SK-N-SH treated with all-trans-retinoic acid at 6 μM for 48 hours (cell line): ENCODE measurements at regions not wholly inside any gene's neighbourhood (a gene's known extent, or its start where the extent isn't known, plus 50 kb on each side); places are given as distances from the start of the nearest gene placed in this dataset.

Source experiments
- CREB5 ChIP-seq: fragments of 250-450 bp; sonication (Bioruptor Pico); IDR thresholded peaks from 2 replicates; pipeline ENCODE4 v1.5.1; 2020; ENCODE audit warnings: low read depth, mild to moderate bottlenecking, moderate library complexity
- CSDC2 ChIP-seq: fragments of 250-450 bp; sonication (Bioruptor Pico); IDR thresholded peaks from 2 replicates; pipeline ENCODE4 v1.5.0; 2020; ENCODE audit warnings: mild to moderate bottlenecking, moderate library complexity
- GLIS3 ChIP-seq: fragments of 250-450 bp; sonication (Bioruptor Pico); IDR thresholded peaks from 2 replicates; pipeline ENCODE4 v1.5.0; 2020; ENCODE audit warnings: mild to moderate bottlenecking, moderate library complexity
- PATZ1 ChIP-seq: fragments of 250-450 bp; sonication (Bioruptor Pico); IDR thresholded peaks from 2 replicates; pipeline ENCODE4 v1.8.0; 2020; ENCODE audit warnings: mild to moderate bottlenecking, moderate library complexity, borderline replicate concordance
- RARB ChIP-seq: fragments of 250-450 bp; sonication (Bioruptor Pico); IDR thresholded peaks from 2 replicates; pipeline ENCODE4 v1.8.0; 2021; ENCODE audit warnings: mild to moderate bottlenecking, moderate library complexity
- TOX ChIP-seq: fragments of 250-450 bp; sonication (Bioruptor Pico); IDR thresholded peaks from 2 replicates; pipeline ENCODE4 v1.8.0; 2021; ENCODE audit warnings: mild to moderate bottlenecking, moderate library complexity, borderline replicate concordance

GRCh38 chr1:218748071-218748470 is 402.9 kb downstream of the TGFB2 start:
- TF ChIP-seq CSDC2 (CRISPR knock-in tag) = no peak
- TF ChIP-seq CREB5 (CRISPR knock-in tag) = no peak
- TF ChIP-seq PATZ1 (CRISPR knock-in tag) = no peak
- no peak for TF ChIP-seq RARB
- no peak for TF ChIP-seq TOX (CRISPR knock-in tag)
- no peak for TF ChIP-seq GLIS3 (CRISPR knock-in tag)
